Endometrial microvascular endothelial cells (primary cell): ENCODE measurements at regions not wholly inside any gene's neighbourhood (a gene's known extent, or its start where the extent isn't known, plus 50 kb on each side); places are given as distances from the start of the nearest gene placed in this dataset.

Source experiments
- in situ Hi-C: cut with HindIII; loops from 2 replicates; pipeline ENCODE4 v1.10.0; 2017; ENCODE audit warnings: low sequenced_read_pairs, low pct_unique_long_range_greater_than_20kb; ENCODE audit errors: inconsistent ontology term

DNA sequence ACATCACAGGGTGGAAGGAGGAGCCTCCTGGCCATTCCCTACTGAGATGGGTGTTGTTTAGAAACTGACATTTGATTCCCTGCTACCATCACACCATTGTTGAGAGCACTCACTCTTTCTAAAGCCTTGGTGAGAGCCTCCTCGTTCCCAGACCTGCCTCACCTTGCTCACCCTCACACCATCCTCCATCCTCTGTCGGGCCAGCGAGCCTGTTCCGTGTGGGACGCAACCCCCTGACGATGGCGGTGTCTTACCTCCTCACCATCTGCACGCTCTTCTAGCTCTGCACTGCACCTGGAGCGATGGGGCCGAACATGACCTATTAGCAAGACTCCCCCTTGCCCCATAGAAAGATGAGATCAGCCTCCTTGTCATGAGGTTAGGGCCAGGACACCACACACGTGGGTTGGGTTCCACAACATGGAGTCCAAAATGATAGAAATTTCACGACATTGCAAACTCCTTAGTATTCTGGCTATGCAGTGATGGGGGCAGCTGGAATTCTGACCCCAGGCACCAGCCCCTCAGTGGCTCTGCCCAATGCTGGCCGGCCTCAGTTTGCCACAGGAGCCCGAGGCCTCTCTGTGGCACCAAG lies 1017.9 kb downstream of the TBC1D22A start:
- in situ Hi-C loops: no loop called here

DNA sequence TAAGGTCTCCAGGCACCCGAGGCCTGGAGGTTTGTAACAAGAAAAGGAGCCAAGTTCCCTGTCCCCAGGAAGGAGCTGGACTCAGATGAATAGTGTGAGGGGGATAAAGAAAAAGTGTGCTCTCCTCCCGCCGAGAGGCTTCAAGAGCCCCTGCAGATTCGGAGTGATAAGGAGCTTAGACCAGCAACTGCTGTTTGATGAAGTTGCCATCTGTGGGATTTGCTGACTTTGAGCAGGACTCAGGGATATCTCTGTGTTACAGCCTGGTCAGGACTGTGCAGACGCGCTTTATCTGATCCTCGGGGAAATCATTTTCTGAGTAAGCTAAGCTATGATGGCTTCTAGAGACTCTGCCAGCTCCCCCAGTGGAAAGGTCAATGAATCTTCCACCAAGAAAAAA lies 1017.0 kb downstream of the TBC1D22A start:
- in situ Hi-C loops: no loop called here

DNA sequence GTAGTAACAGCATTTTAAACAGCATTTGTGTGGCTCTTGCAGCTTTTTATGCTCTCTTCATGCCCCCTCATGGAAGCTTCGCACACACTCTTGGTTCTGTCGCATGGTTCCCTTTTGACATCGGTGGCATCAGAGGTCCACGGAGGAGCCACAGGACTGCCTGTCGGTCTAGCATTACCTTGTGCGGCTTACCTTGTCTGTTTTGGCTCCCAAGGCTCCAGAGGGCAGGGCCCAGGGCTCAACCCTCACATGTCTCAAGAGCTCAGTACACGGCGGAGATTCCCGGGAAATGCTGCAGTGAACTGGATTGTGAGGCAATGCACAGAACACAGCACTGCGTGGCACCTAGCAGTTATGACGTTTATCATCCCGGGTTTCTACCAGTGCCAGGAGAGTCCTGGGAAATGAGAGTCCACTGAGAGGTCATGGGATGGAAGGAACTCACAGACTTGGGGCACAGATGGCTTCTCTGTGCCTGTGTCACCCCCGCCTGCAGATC lies 1015.8 kb downstream of the TBC1D22A start:
- in situ Hi-C loops: no loop called here

DNA sequence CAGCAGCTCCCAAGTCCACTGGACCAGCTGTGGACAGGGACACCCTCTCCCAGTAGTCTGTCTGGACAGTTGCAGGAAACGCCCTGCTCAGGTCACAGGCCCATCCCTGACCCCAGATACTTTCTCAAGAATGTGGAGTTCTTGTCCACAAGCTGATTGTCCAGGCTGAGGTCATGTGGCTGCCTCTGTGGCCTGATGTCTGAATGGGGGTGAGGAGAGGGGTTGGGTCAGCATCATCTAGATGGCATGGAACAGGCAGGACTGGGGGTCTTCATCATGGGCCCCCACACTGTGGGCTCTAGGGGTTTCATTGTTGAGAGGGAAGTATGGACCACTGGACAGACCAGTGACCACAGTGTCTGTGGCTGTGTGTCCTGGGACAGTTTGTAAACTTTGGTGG lies 1015.0 kb downstream of the TBC1D22A start:
- in situ Hi-C loops: no loop called here

DNA sequence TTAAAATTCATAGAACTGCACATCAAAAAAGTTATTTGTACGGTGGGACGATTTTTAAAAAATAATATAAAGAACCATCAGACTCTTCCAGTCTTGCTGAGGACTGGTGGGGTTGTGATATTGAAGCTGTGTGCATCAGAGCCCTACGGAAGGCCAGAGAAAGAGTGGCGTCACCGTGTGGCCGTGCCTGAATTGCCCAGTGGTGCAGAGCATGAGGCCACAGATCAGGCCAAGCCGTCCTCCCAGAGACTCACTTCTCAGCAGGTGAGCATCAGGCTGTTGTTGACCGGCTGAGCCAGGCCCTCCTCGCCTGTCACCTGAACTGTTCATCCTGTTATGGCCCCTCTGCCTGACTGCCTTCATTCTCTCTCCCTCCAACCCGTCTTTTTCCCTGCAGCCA lies 1013.9 kb downstream of the TBC1D22A start:
- in situ Hi-C loops: no loop called here

DNA sequence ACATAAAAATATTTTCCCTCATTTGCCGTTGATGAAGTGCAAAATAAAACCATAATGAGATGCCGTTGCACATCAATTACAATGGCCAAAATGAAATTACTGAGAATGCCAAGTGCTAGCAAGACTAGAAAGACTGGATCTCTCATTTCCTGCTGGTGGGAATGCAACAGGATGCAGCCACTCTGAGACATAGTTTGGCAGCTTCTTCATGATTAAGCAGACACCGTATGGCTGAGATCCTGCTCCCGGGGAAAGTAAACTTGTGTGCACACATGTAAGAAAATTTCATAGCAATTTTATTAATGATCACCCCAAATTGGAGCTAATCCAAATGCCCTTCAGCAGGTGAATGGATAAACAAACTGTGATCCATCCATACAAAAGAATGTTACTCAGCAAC lies 1013.2 kb downstream of the TBC1D22A start:
- in situ Hi-C loops: no loop called here

DNA sequence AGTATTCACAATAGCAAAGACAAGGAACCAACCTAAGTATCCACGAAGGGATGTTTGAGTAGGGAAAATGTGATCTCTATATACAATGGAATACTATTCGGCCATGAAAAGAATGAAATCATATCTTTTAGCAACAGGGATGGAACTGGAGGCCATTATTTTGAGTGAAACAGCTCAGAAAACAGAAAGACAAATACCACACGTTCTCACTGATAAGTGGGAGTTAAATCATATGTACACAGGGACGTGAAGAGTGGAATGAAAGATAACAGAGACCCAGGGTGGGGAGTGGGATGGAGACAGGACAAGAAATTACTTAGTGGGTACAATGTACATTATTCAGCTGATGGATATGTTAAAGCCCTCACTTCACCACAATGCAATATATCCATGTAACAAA lies 1012.7 kb downstream of the TBC1D22A start:
- in situ Hi-C loops: no loop called here

DNA sequence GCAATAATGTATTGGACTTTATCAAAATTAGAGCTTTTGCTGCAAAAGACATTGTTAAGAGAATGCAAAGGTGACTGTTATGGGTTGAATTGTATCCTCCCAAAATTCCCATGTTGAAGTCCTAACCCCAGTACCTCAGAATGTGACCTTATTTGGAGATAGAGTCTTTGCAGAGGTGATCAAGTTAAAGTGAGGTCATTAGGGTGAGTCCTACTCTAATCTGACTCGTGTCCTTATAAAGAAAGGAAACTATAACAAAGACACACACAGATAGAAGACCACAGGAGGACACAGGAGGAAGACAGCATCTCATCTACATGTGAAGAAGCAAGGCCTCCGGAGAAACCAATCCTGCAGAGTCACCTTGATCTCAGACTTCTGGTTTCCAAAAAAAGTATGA lies 1011.2 kb downstream of the TBC1D22A start:
- in situ Hi-C loops: no loop called here

DNA sequence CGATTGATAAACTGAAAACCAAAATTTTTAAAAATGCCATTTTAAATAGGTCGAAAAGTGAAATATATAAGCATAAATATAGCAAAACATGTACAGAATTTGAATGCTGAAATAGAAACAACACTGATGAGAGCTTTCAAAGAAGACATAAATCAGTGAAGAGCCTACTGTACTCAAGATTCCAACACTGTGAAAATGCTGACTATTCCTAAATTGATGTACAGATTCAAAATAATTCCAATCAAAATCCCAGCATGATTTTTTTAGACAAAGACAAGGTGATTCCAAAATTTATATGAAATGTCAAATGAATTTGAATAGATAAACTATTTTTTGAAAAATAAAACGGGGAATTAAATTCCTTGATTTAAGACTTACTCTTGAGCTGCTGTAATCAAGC lies 1010.4 kb downstream of the TBC1D22A start:
- in situ Hi-C loops: no loop called here

DNA sequence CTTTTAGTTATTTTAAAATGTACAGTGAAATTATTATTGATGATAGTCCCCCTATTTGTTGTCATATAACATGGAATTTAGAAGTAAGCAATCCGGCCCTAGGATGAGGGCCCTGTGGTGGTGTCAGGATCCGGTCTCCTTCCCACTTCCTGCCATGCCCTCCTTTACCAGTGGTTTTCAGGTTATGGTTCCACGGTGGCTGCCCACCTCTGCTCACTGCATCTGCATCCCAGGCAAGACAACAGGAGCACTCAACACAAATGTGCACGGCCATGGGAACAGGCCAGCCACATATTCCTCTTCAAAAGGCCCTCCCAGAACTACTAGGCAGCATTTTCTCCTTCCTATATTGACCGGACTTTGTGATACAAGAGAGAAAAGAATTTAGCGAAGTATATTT lies 1007.2 kb downstream of the TBC1D22A start:
- in situ Hi-C loops: no loop called here

DNA sequence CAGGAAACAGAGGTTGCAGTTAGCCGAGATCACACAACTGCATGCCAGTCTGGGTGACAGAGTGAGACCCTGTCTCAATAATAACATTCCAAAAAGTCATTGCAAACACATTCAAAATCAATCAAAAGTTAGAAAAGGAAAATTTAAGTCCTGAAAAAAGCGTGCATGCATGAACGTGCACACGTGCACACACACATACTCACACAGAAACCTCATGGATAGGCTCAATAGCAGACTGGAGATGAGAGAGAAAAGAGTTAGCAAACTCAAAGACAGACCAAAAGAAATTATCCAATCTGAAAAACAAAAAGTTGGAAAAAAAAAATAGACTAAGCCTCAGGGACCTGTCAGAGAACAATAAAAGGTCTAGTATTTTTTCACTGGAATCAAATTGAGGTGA lies 1005.6 kb downstream of the TBC1D22A start:
- in situ Hi-C loops: no loop called here

DNA sequence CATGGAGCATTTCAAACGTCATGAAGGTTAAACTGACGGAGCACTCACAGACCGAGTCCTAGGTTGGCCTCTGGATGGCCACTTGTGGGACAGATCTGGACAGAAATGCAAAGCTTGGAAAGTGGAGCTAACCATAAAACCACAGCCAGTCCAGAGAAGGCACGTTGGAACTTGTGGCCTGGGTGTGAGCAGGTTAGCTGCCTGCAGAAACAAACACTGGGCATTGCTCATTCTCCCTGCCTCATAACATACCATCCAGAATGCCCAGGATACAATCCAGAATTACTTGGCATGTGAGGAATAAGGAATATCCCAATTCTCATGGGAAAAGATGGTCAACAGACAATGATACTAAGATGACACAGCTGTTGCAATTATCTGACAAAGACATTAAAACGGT lies 1005.0 kb downstream of the TBC1D22A start:
- in situ Hi-C loops: no loop called here

DNA sequence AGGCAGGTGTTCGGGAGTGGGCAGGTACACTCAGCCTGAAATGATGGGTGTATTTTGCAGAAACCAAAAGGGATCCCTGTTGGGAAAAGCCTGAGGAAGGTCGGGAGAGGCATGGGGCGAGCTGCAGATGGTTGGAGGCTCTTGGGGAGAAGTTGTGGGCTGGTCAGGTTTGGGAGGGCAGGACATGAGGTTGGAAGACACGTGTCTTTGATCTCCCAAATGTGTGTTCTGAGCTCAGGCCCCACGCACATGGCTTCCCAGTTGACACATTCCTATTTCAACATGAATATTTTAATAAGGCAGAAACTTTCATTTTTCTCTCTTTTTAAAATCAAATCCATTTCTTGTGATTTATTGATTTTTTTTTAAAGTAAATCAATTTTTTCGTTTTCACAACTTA lies 1003.3 kb downstream of the TBC1D22A start:
- in situ Hi-C loops: no loop called here

DNA sequence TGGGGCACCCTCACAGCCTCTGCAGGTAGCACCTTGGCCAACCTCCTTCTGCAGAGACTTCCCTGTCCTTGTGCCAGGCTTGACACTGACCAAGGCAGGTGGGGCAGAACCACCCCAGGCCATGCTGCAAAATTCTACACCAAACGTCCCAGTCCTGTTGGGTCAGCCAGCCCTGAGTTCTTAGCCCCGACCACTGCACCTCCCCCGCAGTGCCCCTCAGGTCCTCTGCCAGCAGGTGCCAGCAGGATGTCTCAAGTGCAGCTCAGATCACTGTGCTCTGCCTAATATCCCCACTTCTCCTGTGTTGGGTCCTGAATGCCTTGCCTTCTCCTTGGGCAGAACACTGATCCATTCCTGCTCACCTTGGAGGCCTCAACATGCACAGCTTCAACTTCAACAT lies 999.7 kb downstream of the TBC1D22A start:
- in situ Hi-C loops: no loop called here

DNA sequence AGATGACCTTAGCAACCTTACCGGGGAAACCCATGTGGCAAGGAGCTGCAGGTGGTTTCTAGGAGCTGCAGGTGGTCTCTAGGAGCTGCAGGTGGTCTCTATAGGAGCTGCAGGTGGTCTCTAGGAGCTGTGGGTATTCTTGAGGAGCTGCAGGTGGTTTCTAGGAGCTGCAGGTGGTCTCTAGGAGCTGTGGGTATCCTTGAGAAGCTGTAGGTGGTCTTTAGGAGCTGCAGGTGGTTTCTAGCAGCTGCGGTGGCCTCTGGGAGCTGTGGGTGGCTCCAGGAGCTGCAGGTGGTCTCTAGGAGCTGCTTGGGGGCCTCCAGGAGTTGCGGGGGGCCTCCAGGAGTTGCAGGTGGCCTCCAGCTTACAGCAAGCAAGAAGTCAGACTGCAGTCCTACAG lies 997.5 kb downstream of the TBC1D22A start:
- in situ Hi-C loops: no loop called here

DNA sequence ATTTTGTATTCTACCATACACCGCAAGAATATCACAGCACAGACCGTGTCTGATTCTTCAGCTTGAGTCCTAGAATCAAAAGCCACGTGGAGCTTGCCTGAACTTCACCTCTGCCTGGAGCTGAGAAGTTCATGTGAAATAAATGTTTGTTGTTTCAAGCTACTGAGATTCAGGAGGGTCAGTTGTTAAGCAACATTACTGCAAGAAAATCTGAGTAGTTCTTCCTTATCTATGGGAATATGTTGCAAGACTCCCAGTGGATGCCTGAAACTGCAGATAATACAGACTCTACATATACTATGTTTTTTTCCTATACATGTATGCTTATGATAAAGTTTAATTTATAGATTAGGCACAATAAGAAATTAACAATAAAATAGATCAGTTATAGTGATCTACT lies 995.3 kb downstream of the TBC1D22A start:
- in situ Hi-C loops: no loop called here

DNA sequence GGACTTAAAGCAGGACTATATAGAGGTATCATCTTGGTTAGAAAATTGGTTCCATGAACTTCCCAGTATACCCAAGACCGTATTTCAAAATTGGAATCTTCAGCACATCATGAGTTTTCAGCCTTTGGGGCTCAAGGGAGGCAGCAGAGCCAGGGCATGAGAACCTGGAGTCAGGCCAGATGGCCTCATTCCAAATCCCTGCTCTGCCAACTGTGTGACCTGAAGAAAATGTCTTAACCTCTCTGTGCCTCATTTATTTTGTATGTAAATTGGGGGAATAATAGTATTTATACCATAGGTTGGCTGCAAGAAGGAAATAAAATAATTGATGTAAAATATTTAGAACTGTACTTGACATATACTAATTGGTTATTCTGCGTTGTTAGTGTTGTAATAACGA lies 987.6 kb downstream of the TBC1D22A start:
- in situ Hi-C loops: no loop called here

DNA sequence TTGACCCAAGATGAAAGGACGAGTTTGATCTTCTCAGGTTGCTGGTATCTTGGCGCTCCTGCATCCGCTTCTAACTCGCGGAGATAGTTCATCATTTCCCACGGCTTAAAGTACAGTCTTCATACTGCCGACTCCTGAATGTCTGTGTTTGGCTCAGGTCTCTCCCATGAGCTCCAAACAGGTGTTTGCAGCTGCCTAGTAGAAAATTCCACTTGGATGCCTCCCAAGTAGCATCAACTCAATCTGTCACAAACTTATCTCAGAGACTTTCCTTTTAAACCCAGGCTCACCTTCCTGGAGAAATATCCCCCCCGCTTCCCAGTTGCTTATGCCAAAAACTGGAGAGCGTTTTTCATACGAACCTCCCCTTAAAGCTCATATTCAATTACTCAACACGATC lies 986.5 kb downstream of the TBC1D22A start:
- in situ Hi-C loops: no loop called here

DNA sequence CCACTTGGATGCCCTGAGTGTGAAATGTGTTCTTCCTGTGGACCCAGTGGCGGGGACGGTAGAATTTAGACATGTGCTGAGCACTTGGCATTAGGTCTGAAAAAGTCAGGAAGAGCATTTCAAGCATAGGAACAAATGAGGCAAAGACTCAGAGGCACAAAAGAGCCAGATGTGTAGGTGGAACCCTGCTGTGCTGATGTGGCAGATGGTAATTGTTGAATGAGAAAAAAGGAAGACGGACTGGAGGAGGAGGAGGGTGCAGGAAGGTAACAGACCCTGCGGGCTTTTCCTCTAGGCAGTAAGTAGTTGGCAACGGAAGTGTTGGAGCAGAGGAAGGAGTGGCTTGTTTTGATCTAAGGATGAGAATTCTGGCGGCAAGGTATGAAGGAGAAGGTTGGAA lies 985.8 kb downstream of the TBC1D22A start:
- in situ Hi-C loops: no loop called here

DNA sequence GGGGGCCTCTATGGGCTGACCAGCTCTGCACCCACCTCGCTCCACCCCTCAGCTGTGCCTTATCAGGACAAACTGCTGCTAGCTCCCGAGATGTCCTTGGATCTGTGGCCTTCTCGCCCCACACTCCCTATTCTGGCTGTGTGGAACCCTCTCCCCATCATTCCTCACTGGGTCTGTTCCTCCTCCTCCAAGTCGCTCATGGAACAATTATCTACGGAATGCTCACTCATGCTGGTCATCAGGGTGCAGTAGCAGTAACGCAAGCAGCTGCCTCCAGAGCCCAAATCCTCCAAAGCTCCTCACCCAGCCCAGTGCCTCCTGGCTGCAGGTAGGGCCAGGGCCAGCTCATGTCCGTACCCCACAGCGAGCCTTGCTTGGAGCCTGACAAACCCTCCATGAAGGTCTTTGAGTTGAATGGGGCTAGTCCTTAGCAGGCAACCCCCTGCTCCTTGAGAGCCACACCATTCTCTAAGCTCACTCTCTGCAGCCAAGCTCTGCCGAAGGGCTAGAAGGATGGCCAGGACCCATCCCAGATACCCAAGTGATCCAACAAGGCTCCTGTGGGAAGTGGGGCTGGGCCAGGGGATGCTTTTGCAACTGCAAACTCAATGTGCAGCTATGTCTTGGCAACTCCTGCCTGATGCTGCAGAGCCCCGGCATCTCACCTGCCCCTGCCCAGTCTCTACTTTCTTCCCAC lies 977.8 kb downstream of the TBC1D22A start:
- in situ Hi-C loops: no loop called here
